Activated CD8-positive, alpha-beta memory T cell treated with anti-CD3 and anti-CD28 coated beads for 1 hour (primary cell): ENCODE measurements at regions not wholly inside any gene's neighbourhood (a gene's known extent, or its start where the extent isn't known, plus 50 kb on each side); places are given as distances from the start of the nearest gene placed in this dataset.

Experiments
- DNase-seq, 2 donors: peaks; one replicate each; pipeline ENCODE4 v3.0.0-alpha.2; 2020; ENCODE audit warnings: low read depth in 1 of 2; ENCODE audit errors: extremely low read depth in 1 of 2

GRCh38 chr15:70475921-70476320, 287.4 kb downstream of the UACA start:
- no peak for DNase-seq

- DNase-seq = no peak
These were observed 288.0 kb downstream of the UACA start for GRCh38 chr15:70475407-70475781.

GRCh38 chr15:70474471-70475406, 288.6 kb downstream of the UACA start:
- peak in 1 of 2 donors; percentile 22 for DNase-seq

DNA sequence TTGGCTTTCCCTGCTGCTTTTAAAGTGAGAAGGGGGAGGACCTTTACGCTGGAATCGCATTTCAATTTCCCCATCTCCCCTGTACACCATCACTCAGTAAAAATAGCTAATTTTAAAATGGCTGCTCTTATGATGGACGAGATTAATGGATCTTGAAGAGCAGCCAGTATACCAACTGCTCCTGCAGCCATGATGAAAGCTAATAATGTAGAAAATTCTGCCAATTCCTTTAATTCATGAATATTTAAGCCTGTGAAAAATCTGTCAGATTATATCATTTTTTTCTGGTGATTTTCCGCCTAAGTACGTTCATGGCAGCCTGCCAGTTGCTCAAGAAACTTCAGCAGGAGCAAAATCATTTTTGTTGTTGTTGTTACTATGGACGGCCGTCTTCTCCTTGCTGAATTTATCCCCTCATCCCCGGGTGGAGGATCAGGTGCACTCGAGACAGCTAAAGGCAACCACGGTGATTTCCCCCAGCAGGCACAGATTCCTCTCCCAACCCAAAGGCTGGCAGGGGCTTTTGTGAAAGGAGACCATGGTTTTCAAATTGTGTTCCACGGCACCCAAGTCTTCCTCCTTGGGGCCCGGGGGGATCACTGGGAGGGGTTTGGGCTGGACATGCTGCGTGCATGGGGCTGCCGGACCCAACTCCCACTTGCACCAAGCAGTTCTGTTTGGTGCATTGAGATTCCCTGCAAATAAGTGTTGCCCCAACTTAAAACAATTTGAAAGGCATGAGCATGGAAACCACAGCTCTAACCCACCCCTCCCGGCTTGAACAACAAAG, 289.6 kb downstream of the UACA start:
- DNase-seq = no peak

DNA sequence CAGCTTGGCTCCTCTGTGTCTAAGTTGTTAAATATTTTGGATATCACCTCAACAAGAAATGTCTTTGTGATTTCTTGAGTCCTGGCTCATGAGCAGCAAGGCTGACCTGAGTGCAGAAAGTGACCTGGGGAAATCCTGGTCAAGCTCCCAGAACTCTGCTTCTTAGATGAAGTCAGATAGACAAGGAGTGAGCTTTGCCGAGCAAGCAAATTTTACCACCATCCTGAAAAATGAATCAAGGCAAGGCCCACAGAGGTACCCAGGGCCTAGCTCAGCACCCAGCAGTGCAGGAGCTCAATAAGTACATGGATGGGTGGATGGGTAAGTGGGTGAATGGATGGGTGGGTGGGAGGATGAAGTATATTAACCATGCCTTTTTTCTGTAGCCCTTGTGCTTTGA, 291.8 kb downstream of the UACA start:
- DNase-seq = no peak

GRCh38 chr15:70470556-70471191, 292.7 kb downstream of the UACA start:
- DNase-seq = no peak

GRCh38 chr15:70469651-70470555, 293.5 kb downstream of the UACA start:
- no peak for DNase-seq

- DNase-seq = no peak
These were observed 294.2 kb downstream of the UACA start for GRCh38 chr15:70469182-70469581.

- DNase-seq = peak in 1 of 2 donors; percentile 23
These were observed 296.3 kb downstream of the UACA start for GRCh38 chr15:70466895-70467529.

- DNase-seq = no peak
These were observed 297.1 kb downstream of the UACA start for GRCh38 chr15:70466305-70466704.

GRCh38 chr15:70465812-70466211, 297.5 kb downstream of the UACA start:
- DNase-seq = no peak

- DNase-seq = no peak
These were observed 299.9 kb downstream of the UACA start for GRCh38 chr15:70463453-70463834.

DNA sequence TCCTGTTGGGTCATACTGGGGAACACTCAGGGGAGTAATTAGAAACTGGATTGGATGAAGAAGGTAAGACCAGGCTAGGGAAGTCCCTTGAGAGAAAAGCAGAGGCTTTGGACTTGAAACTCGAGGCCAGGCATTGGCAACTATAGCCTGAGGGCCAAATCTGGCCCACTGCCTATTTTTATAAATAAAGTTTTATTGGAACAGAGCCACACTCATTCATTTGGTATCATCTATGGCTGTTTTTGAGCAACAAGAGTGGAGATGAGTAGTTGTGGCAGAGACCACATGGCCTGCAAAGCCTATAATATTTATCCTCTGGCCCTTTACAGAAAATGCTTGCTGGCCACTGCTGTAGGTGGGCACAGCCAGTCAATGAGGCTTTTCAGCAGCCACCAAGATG, 301.4 kb downstream of the UACA start:
- DNase-seq = no peak

DNA sequence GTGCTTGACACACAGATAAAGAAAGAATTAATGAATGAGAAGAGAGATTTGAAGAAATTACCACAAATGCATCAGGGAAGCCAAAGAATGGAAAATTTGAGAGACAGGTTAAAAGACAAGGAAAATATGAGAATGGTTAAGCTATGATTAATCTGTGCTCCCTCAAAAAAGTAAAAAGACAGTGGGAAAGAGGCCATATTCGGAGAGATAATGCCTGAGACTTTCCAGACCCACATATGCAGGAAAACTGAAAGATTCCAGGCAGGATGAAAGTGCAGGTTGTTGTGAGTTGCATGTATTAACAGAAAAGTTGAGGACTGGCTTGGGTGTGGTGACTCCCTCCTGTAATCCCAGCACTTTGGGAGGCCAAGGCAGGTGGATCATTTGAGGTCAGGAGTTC, 302.3 kb downstream of the UACA start:
- no peak for DNase-seq

- no peak for DNase-seq
These were observed 304.0 kb downstream of the UACA start for GRCh38 chr15:70459312-70459711.

- DNase-seq = no peak
These were observed 309.6 kb downstream of the UACA start for GRCh38 chr15:70453766-70454165.

- no peak for DNase-seq
These were observed 310.1 kb downstream of the UACA start for GRCh38 chr15:70453238-70453637.

GRCh38 chr15:70451821-70452653, 311.3 kb downstream of the UACA start:
- DNase-seq = no peak

- no peak for DNase-seq
These were observed 313.3 kb downstream of the UACA start for GRCh38 chr15:70450142-70450443.
